Mesenchymal stem cell (in vitro differentiated cells and primary cell): ENCODE measurements at regions not wholly inside any gene's neighbourhood (a gene's known extent, or its start where the extent isn't known, plus 50 kb on each side); places are given as distances from the start of the nearest gene placed in this dataset.
"Not testable (repeated sequence)": the region's sequence is repeated elsewhere in the genome, so short reads cannot be mapped to it uniquely, and the experiment has no call there.

ENCODE experiments used
- DNase-seq: peaks from one replicate; pipeline ENCODE4 v3.0.0-alpha.2; 2013
- H2AFZ ChIP-seq: one replicate; pipeline ENCODE4 v1.6.1; 2013; ENCODE audit warnings: low read depth, mild to moderate bottlenecking, control low read depth, inconsistent platforms, low read length, moderate library complexity
- H2AK5ac ChIP-seq: 2 replicates; pipeline ENCODE4 v1.6.1; 2013; ENCODE audit warnings: low read length, moderate library complexity, mild to moderate bottlenecking, inconsistent platforms; ENCODE audit not compliant: severe bottlenecking
- H2BK120ac ChIP-seq: one replicate; pipeline ENCODE4 v1.6.1; 2013; ENCODE audit warnings: low read depth, mild to moderate bottlenecking, inconsistent platforms, low read length, moderate library complexity
- H2BK12ac ChIP-seq, 2 experiments: one replicate each; pipeline ENCODE4 v1.6.1; 2013; ENCODE audit warnings: inconsistent platforms in 2 of 2, low read length in 2 of 2, mild to moderate bottlenecking in 2 of 2, moderate library complexity in 2 of 2, control low read depth in 1 of 2
- H2BK15ac ChIP-seq: one replicate; pipeline ENCODE4 v1.6.1; 2013; ENCODE audit warnings: mild to moderate bottlenecking, low read depth, inconsistent platforms; ENCODE audit not compliant: poor library complexity, severe bottlenecking
- H2BK5ac ChIP-seq: 2 replicates; pipeline ENCODE4 v1.6.1; 2013; ENCODE audit warnings: low read depth, mild to moderate bottlenecking, low read length, control low read depth, inconsistent platforms; ENCODE audit not compliant: poor library complexity, severe bottlenecking
- H3K14ac ChIP-seq, 2 experiments: one replicate each; pipeline ENCODE4 v1.6.1; 2013; ENCODE audit warnings: inconsistent platforms in 2 of 2, low read length in 2 of 2, control low read depth in 1 of 2, mild to moderate bottlenecking in 1 of 2, moderate library complexity in 1 of 2
- H3K18ac ChIP-seq, 2 experiments: one replicate each; pipeline ENCODE4 v1.6.1; 2013; ENCODE audit warnings: inconsistent platforms in 2 of 2, low read length in 2 of 2, control low read depth in 1 of 2, low read depth in 1 of 2, mild to moderate bottlenecking in 1 of 2
- H3K23ac ChIP-seq, 2 experiments: one replicate each; pipeline ENCODE4 v1.6.1; 2013; ENCODE audit warnings: inconsistent platforms in 2 of 2, low read length in 2 of 2, mild to moderate bottlenecking in 2 of 2, moderate library complexity in 2 of 2, control low read depth in 1 of 2
- H3K27ac ChIP-seq: 2 replicates; pipeline ENCODE4 v1.5.1; 2013; ENCODE audit warnings: mild to moderate bottlenecking, moderate library complexity, low read length, control low read depth, inconsistent platforms; ENCODE audit not compliant: poor library complexity, severe bottlenecking
- H3K27me3 ChIP-seq, 2 experiments: 2 replicates each; pipeline versions ENCODE4 v1.6.1 to v1.7.0; 2013; ENCODE audit warnings: low read length in 2 of 2, mild to moderate bottlenecking in 2 of 2, moderate library complexity in 2 of 2, control low read depth in 1 of 2, inconsistent platforms in 1 of 2; ENCODE audit not compliant: control insufficient read depth in 1 of 2, insufficient read depth in 1 of 2
- H3K36me3 ChIP-seq, 2 experiments: 2 replicates each; pipeline versions ENCODE4 v1.6.1 to v1.7.0; 2013; ENCODE audit warnings: low read length in 2 of 2, control low read depth in 1 of 2, inconsistent platforms in 1 of 2, low read depth in 1 of 2, mild to moderate bottlenecking in 1 of 2; ENCODE audit not compliant: insufficient read depth in 2 of 2, control insufficient read depth in 1 of 2
- H3K4ac ChIP-seq, 2 experiments: one replicate each; pipeline ENCODE4 v1.6.1; 2013; ENCODE audit warnings: inconsistent platforms in 2 of 2, low read length in 2 of 2, mild to moderate bottlenecking in 2 of 2, moderate library complexity in 2 of 2, control low read depth in 1 of 2, low read depth in 1 of 2
- H3K4me1 ChIP-seq: 2 replicates; pipeline ENCODE4 v1.6.1; 2013; ENCODE audit warnings: low read depth, low read length, control low read depth; ENCODE audit not compliant: control insufficient read depth, insufficient read depth
- H3K4me2 ChIP-seq: 2 replicates; pipeline ENCODE4 v1.6.1; 2013; ENCODE audit warnings: low read length, mild to moderate bottlenecking, inconsistent platforms; ENCODE audit not compliant: poor library complexity, severe bottlenecking
- H3K4me3 ChIP-seq, 2 experiments: 2 replicates each; pipeline versions ENCODE4 v1.5.1 to v1.7.0; 2013; ENCODE audit warnings: low read length in 2 of 2, mild to moderate bottlenecking in 2 of 2, control low read depth in 1 of 2, low read depth in 1 of 2; ENCODE audit not compliant: insufficient read depth in 1 of 2
- H3K79me1 ChIP-seq: replicated peaks from 2 replicates; pipeline ENCODE4 v1.6.1; 2013; ENCODE audit warnings: mild to moderate bottlenecking, control low read depth, low read length, inconsistent platforms; ENCODE audit not compliant: poor library complexity, severe bottlenecking
- H3K9ac ChIP-seq: 2 replicates; pipeline ENCODE4 v1.7.0; 2013; ENCODE audit warnings: mild to moderate bottlenecking, low read length, moderate library complexity
- H3K9me3 ChIP-seq: 2 replicates; pipeline ENCODE4 v1.7.0; 2013; ENCODE audit warnings: mild to moderate bottlenecking, low read length; ENCODE audit not compliant: control insufficient read depth
- H4K8ac ChIP-seq: one replicate; pipeline ENCODE4 v1.6.1; 2013; ENCODE audit warnings: inconsistent platforms, mild to moderate bottlenecking, low read length, moderate library complexity
- H4K91ac ChIP-seq: one replicate; pipeline ENCODE4 v1.6.1; 2013; ENCODE audit warnings: mild to moderate bottlenecking, low read length, inconsistent platforms
- WGBS: methylation state at CpG from one replicate; pipeline ENCODE4 v1.1.7; 2013; ENCODE audit warnings: mixed read lengths; 5-methylcytosine and 5-hydroxymethylcytosine counted together

DNA sequence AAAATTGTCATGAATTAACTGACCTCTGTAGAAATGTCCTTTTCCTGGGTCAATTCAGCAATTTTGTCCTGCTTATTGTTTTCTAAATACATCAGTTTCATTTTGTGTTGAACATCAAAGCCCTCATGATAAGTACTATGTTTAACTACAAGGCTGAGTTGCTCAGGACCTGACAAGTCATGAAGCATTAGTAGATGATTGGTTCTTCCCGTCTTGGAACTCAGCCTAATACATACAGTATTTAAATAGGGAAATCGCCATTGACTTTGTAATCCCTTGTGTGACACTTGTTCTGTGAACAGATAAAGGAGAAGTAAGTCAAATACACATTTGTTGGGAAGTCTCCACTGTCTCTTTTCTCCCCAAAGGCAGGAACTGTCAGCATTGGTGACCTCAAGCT lies 109.6 kb upstream of the POMZP3 start:
- H2BK12ac ChIP-seq, DNase-seq, H3K9me3 ChIP-seq, H3K4me2 ChIP-seq, H2BK15ac ChIP-seq, H2AFZ ChIP-seq, H2BK120ac ChIP-seq, H3K23ac ChIP-seq, H2AK5ac ChIP-seq, H3K79me1 ChIP-seq, H3K27ac ChIP-seq, H3K14ac ChIP-seq, H3K4ac ChIP-seq, H3K9ac ChIP-seq, H3K18ac ChIP-seq, H3K4me1 ChIP-seq, H4K8ac ChIP-seq, H3K27me3 ChIP-seq, H3K4me3 ChIP-seq, H3K36me3 ChIP-seq, H4K91ac ChIP-seq, H2BK5ac ChIP-seq: not testable (repeated sequence)
- WGBS = no CpG with 5 or more reads among the region's 2 CpGs

- H2AFZ ChIP-seq, H3K4me2 ChIP-seq, H3K27me3 ChIP-seq, H3K9ac ChIP-seq, H2BK12ac ChIP-seq, H3K4ac ChIP-seq, H2AK5ac ChIP-seq, H2BK120ac ChIP-seq, H3K14ac ChIP-seq, H2BK5ac ChIP-seq, H3K4me1 ChIP-seq, H3K27ac ChIP-seq, DNase-seq, H3K23ac ChIP-seq, H4K91ac ChIP-seq, H3K4me3 ChIP-seq, H3K79me1 ChIP-seq, H3K18ac ChIP-seq, H2BK15ac ChIP-seq, H4K8ac ChIP-seq, H3K36me3 ChIP-seq, H3K9me3 ChIP-seq: not testable (repeated sequence)
- WGBS = no CpG with 5 or more reads among the region's 1 CpG
Observed at GRCh38 chr7:76736091-76736490, 109.0 kb upstream of the POMZP3 start.

GRCh38 chr7:76735668-76736067 lies 108.6 kb upstream of the POMZP3 start:
- WGBS = no CpG with 5 or more reads among the region's 1 CpG
- not testable (repeated sequence) for H3K36me3 ChIP-seq, H2BK15ac ChIP-seq, H4K8ac ChIP-seq, H3K4me2 ChIP-seq, H4K91ac ChIP-seq, DNase-seq, H3K27me3 ChIP-seq, H3K9ac ChIP-seq, H3K4me3 ChIP-seq, H3K79me1 ChIP-seq, H3K4me1 ChIP-seq, H2BK5ac ChIP-seq, H3K27ac ChIP-seq, H2BK12ac ChIP-seq, H3K14ac ChIP-seq, H3K9me3 ChIP-seq, H3K4ac ChIP-seq, H2AFZ ChIP-seq, H2AK5ac ChIP-seq, H3K18ac ChIP-seq, H2BK120ac ChIP-seq, H3K23ac ChIP-seq

- not testable (repeated sequence) for H3K18ac ChIP-seq, H3K79me1 ChIP-seq, H3K4me3 ChIP-seq, H4K8ac ChIP-seq, H3K4me1 ChIP-seq, H2BK15ac ChIP-seq, H2AK5ac ChIP-seq, H3K27me3 ChIP-seq, H3K9ac ChIP-seq, H4K91ac ChIP-seq, H3K14ac ChIP-seq, H3K4ac ChIP-seq, H3K4me2 ChIP-seq, H3K9me3 ChIP-seq, H2BK5ac ChIP-seq, DNase-seq, H2BK12ac ChIP-seq, H2AFZ ChIP-seq, H3K36me3 ChIP-seq, H3K23ac ChIP-seq, H2BK120ac ChIP-seq, H3K27ac ChIP-seq
- WGBS = 86% methylated on average over 20 of the region's 23 CpGs
Observed at GRCh38 chr7:76728571-76728974, 101.5 kb upstream of the POMZP3 start.
